ENCODE measurements at regions not wholly inside any gene's neighbourhood (a gene's known extent, or its start where the extent isn't known, plus 50 kb on each side); places are given as distances from the start of the nearest gene placed in this dataset.
"Not testable (repeated sequence)": the region's sequence is repeated elsewhere in the genome, so short reads cannot be mapped to it uniquely, and the experiment has no call there.

DNA sequence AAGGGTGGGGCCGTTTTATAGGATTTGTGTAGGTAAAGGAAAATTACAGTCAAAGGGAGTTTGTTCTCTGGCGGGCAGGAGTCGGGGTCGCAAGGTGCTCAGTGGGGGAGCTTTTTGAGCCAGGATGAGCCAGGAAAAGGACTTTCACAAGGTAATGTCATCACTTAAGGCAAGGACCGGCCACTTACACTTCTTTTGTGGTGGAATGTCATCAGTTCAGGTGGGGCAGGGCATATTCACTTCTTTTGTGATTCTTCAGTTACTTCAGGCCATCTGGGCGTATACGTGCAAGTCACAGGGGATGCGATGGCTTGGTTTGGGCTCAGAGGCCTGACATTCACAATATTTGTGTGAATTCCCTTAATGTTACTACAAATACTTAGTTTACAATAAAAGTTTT lies 88.2 kb upstream of the MAP3K7 start:
- not testable (repeated sequence) for DNase-seq

DNA sequence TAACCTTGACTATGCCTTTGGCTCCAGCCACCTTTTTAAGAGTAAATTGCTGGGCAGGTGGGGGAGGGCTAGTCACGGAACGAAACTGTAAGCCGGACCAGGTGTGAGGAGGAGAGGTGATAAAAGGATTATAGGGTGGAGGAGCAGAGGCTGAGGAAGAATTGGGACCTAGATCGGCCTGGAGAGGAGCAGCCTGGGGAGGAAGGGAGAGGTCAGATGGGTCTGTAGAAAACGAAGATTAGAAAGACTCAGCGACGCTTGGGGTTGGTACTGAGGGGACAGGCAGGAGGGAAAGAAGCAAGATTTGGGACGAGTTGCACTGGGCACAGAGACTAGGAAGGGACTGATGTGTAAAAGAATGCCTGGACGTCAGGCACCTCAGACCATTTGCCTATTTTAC lies 87.2 kb upstream of the MAP3K7 start:
- DNase-seq, result not testable (repeated sequence)

DNA sequence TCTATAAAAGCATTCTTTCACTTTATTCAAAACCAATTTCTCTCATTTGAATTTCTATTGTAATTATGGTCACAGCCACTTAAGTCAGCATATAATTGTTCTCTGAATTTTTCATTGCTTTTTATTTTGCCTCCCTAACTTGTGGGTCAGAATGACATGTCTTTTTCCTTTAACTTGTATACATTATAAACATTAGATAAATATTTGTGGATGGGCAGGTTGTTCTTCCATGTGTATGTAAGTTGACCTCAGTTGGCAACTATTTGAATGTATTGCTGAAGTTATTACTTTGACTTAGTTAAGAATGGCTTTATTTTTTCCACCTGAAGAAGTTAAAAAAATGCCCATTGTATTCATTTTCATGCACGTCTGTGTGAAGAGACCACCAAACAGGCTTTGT lies 83.0 kb upstream of the MAP3K7 start:
- DNase-seq, result no peak

- no peak for DNase-seq
Measured at GRCh38 chr6:90669420-90669819, 82.5 kb upstream of the MAP3K7 start.

DNA sequence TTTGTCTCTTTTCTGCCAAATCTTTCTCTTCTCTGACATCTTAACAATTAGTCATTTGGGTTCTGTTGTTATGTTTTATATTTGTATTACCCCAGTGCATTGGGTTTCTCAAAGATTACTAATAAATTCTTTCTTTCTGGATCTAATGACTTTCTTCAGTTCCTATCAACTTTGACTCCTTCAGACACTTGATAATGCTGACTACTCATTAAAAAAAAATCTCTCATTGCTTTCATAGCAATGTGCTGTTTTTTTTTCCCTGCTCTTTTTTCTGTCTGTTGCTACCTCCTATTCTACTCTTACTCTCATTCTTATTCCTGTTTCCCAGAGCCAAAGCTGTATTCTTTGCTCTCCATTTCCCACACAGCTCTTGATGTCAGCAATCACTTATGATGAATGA lies 81.3 kb upstream of the MAP3K7 start:
- no peak for DNase-seq

GRCh38 chr6:90663873-90664272 lies 77.0 kb upstream of the MAP3K7 start:
- no peak for DNase-seq

GRCh38 chr6:90663106-90663505 lies 76.2 kb upstream of the MAP3K7 start:
- DNase-seq, result no peak

DNA sequence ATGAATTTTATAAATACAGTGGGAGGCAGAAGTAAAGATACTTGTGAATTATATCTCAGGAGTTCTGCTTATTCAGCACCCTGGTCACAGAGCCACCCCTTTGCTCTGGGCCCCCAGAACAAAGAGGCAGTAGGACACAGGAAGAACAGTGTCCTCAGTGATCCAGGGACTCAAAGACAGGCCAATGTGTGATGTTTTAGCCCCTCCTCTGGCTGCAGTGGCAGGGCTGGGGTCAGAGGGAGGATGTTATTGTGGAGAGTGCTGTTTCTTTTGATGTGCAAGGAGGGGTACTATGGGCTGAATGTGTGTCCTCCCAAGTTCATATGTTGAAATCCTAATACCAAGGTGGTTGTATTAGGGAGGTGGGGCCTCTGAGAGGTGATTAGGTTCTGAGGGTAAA lies 74.1 kb upstream of the MAP3K7 start:
- no peak for DNase-seq

DNA sequence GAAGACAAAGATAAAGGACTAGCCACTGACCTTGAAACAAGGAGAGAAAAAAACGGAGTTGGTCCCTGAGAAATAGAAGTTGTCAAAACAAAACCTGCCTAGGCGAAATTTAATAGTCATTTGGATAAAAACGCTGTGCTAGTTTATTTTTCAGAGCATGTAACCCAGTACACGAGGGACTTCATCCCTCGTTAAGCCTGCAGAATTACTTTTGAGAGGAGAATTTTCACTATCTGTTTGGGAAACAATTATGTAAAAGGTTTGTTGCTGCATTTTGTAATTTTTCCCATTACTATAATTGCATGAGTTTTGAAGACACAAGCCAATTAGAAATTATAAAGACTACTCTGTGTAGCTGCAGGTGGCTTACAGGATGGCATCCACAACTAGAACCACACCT lies 71.6 kb upstream of the MAP3K7 start:
- DNase-seq, result no peak

DNA sequence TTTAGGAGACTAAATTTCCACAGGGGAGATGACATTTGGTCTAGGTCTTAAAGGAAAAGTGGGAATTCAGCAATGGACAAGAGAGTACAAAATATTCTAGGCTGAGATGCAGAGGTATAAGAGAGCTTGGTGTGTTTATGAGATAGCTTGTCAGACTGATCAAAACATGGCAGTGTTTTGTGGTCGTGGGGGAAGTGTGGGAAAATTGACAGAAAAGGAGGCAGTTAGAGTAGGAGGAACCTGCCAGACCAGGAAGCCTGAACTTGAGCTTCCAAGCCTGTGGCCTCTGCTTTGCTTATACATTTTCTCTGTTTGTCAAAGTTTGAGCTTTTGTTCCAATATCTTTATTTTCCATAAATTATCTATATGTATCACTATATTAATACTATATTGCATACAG lies 69.5 kb upstream of the MAP3K7 start:
- no peak for DNase-seq

DNA sequence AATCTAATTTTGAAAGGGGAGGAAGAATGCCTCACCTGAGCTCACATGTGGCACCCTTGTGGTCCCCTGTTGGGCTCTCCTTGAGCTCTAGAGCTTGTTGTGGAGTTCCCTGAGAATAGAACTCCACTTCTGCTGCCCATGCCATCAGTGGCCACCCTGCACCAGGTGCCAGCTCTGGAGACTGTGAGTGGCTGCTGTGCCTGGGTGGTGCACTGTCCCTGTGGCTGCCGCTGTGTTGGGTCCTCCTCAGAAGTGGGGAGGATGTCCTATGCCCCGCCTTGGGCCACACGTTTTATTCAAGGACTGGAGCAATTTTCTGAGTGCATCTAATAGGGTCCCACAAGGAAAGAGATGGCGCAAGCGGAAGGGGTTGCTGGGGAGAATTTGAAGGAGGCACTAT lies 67.9 kb upstream of the MAP3K7 start:
- no peak for DNase-seq

DNA sequence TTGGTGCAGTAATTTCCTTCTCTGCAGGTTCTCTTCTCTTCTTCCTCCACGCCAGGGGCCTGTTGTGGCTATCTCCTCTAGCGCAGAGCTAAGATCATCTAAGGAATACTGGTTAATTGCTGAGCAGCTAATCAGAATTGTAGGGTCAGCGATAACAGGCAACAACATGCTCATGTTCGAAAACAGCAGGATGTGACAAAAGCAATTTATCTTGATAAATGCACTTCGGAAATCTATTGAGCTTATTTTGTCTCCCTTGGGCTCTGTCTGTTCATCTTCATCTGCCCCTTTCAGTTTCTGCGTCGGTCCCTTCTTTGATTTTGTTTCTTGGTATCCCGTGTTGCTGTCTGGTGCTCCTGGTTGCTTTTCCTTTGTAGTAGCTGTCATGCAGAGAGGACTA lies 67.3 kb upstream of the MAP3K7 start:
- DNase-seq, result no peak

GRCh38 chr6:90653750-90654149 lies 66.9 kb upstream of the MAP3K7 start:
- no peak for DNase-seq

DNA sequence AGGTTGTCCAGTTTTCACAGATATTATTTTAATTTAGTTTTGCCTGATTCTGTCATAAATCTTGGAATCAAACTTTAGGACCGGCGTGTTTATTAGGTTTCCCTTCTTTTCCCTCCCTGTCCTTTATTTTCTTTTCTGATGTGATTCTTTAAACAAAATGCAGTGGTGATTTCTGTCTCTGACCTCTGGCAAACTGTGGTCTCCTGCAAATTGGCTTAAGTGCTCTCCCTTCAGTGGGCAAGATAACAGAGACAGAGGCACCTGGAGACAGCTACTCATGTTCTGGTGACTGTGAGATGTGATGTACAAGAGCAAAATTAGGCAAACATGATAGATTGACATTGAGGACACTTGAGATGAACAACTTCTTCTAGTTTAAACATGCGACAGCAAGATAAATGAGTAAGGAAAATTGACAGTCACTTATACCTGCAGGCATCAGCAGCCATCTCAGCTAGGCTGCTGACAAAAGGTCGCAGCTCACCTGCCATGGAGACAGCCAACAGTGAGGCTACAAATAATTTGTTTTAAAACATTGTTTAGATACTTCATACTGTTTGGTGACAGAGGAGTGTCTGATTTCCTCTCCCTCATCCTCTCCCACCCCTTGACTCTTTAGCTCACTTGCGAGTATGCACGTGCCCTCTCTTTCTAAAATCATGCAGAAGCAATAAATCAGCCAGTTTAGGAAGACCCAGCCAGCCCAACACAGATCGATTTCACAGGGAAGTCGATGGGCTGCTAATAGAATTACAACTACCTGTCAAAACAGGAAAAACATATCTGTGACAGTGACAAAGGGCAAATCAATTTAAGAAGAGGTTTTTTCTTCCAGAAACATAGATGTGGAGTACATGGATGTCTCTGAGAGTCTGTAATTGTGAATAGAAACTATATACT lies 63.4 kb upstream of the MAP3K7 start:
- DNase-seq, result no peak

DNA sequence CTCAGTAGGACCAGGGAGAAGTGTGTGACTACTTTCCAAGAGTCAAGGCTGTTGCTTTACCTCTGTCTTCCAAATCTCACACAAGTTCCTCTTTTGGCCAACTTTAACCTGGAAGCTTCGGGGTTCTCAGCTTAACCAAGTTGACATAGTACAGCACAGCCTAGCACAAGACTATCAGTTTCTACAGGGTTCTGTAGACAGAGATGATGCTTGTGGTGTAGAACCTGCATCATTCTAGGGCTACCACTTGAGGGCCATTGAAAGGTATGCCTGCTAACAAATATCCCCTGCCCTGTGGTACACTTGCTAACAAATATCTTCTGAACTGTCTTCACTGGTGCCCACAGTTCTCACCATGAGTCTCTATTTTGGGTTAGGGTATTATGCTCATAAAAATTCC lies 62.0 kb upstream of the MAP3K7 start:
- DNase-seq, result no peak

DNA sequence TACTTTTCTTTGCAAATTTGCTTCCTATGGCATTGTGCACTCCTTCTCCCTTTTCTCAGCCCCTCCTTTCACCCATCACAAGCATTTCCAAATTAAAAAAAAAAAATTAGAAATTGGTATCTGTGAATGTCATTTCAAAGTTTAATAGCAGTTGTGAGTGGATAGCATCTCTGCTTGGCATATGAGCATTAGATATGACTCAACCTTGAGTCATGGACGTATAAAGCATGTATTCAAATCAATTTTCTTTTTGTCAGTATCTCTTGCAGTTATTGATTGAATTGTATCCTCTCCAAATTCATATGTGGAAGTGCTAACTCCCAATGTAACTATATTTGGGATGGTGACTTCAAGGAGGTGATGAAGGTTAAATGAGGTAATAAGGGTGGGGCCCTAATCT lies 60.1 kb upstream of the MAP3K7 start:
- no peak for DNase-seq

DNA sequence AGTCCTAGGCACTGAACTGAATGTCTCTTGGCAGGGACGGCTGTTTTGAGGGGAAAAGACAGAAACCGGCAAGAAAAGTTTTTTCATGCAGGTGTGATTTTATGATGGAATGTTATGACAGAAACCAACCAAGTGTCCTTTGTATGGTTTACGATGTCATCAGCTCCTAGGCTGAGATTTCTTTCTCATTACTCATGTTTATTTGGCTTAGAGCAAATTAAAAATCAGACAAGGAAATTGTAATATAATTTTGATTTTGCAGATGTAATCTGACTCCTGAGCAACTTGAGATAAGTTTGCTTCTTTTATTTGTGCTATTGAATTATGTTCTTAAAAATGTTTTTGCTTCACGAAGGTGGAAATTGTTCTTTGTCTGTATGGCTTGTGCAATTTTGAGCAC lies 58.8 kb upstream of the MAP3K7 start:
- no peak for DNase-seq

GRCh38 chr6:90644492-90644891 lies 57.6 kb upstream of the MAP3K7 start:
- no peak for DNase-seq

- DNase-seq, result no peak
Measured at GRCh38 chr6:90643381-90643780, 56.5 kb upstream of the MAP3K7 start.

DNA sequence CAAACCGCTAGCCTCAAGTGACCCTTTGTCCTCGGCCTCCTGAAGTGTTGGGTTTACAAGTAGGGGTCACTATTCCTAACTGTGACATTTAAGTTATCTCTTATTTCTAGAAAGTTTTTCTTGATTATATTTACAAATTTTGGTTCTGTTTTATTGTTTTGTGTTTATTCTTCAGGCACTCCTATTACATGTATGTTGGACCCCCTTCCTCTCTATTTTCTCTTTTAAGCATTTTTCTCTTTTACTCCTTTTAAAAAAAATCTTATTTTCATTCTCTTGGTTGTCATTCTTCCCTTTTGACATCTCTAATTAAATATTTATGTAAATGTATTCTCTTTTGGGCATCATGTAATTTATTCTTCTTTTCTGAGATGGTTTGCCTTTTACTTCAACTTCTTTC lies 50.4 kb upstream of the MAP3K7 start:
- DNase-seq, result no peak
